CD4-positive, CD25-positive, alpha-beta regulatory T cell (primary cell): ENCODE measurements at regions not wholly inside any gene's neighbourhood (a gene's known extent, or its start where the extent isn't known, plus 50 kb on each side); places are given as distances from the start of the nearest gene placed in this dataset.
"Not testable (repeated sequence)": the region's sequence is repeated elsewhere in the genome, so short reads cannot be mapped to it uniquely, and the experiment has no call there.

Experiments
- ATAC-seq, 2 donors: fragments of 150-1000 bp; cut with Tn5 transposase; one replicate each; pipeline ENCODE4 v1.10.0; 2021; ENCODE audit warnings: low read depth in 2 of 2, moderate number of reproducible peaks in 2 of 2, moderate library complexity in 1 of 2
- DNase-seq, 3 donors: peaks; one replicate each; pipeline versions ENCODE4 v3.0.0 to v3.0.0-alpha.2; 2012 to 2022; ENCODE audit warnings: mixed read lengths in 1 of 3
- H3K27ac ChIP-seq: one replicate; pipeline ENCODE4 v1.7.0; 2013; ENCODE audit warnings: mild to moderate bottlenecking, low read length; ENCODE audit not compliant: insufficient read depth, poor library complexity, severe bottlenecking
- H3K27me3 ChIP-seq: one replicate; pipeline ENCODE4 v1.7.0; 2013; ENCODE audit warnings: low read length; ENCODE audit not compliant: control insufficient read depth, insufficient read depth
- H3K36me3 ChIP-seq: one replicate; pipeline ENCODE4 v1.7.0; 2013; ENCODE audit warnings: mild to moderate bottlenecking, low read length, moderate library complexity; ENCODE audit not compliant: control insufficient read depth, insufficient read depth
- H3K4me1 ChIP-seq: 2 replicates; pipeline ENCODE4 v1.7.0; 2013; ENCODE audit warnings: mild to moderate bottlenecking, low read length; ENCODE audit not compliant: insufficient read depth, control insufficient read depth, poor library complexity, severe bottlenecking
- H3K4me3 ChIP-seq: one replicate; pipeline ENCODE4 v1.7.0; 2013; ENCODE audit warnings: low read depth, mild to moderate bottlenecking, low read length, moderate library complexity
- H3K9me3 ChIP-seq, 2 experiments: 1 replicate in 1 of 2; 2 replicates in 1 of 2; pipeline ENCODE4 v1.7.0; 2013; ENCODE audit warnings: low read length in 2 of 2, mild to moderate bottlenecking in 1 of 2, moderate library complexity in 1 of 2; ENCODE audit not compliant: control insufficient read depth in 2 of 2
- H3K27ac Mint-ChIP-seq, 3 donors: one replicate each; pipeline ENCODE4 v1.8.0; 2020 to 2022; ENCODE audit warnings: mild to moderate bottlenecking in 3 of 3, mixed read lengths in 3 of 3, moderate library complexity in 2 of 3
- H3K27me3 Mint-ChIP-seq: one replicate; pipeline ENCODE4 v1.8.0; 2022; ENCODE audit warnings: mild to moderate bottlenecking, mixed read lengths
- H3K36me3 Mint-ChIP-seq: one replicate; pipeline ENCODE4 v1.8.0; 2020; ENCODE audit warnings: mixed read lengths
- H3K4me1 Mint-ChIP-seq, 4 donors: one replicate each; pipeline ENCODE4 v1.8.0; 2020 to 2022; ENCODE audit warnings: mixed read lengths in 4 of 4, mild to moderate bottlenecking in 1 of 4
- H3K4me3 Mint-ChIP-seq, 4 donors: one replicate each; pipeline ENCODE4 v1.8.0; 2020 to 2022; ENCODE audit warnings: mild to moderate bottlenecking in 4 of 4, mixed read lengths in 4 of 4, moderate library complexity in 3 of 4
- H3K9me3 Mint-ChIP-seq, 7 donors: one replicate each; pipeline ENCODE4 v1.8.0; 2020 to 2022; ENCODE audit warnings: mixed read lengths in 7 of 7, mild to moderate bottlenecking in 3 of 7, moderate library complexity in 2 of 7

DNA sequence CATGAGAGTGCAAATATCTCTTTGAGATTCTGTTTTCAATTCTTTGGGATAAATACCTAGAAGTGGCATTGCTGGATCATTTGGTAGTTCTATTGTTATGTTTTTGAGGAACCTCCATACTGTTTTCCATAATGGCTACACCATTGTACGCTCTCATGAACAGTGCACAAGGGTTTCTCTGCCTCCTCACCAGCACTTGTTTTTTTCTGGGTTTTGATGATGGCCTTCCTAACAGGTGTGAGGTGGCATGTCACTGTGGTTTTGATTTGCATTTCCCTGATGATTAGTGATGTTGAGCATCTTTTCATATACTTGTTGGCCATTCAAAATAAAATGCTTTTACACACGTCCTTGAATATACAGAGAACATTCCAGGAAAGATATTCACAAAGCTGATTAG lies 96.2 kb downstream of the CDRT15L2 start:
- H3K27ac ChIP-seq, H3K36me3 Mint-ChIP-seq, H3K4me3 Mint-ChIP-seq, H3K27ac Mint-ChIP-seq, H3K9me3 Mint-ChIP-seq, H3K4me3 ChIP-seq, H3K4me1 Mint-ChIP-seq, H3K4me1 ChIP-seq, H3K27me3 ChIP-seq, H3K27me3 Mint-ChIP-seq, DNase-seq, H3K36me3 ChIP-seq, H3K9me3 ChIP-seq, ATAC-seq: not testable (repeated sequence)

DNA sequence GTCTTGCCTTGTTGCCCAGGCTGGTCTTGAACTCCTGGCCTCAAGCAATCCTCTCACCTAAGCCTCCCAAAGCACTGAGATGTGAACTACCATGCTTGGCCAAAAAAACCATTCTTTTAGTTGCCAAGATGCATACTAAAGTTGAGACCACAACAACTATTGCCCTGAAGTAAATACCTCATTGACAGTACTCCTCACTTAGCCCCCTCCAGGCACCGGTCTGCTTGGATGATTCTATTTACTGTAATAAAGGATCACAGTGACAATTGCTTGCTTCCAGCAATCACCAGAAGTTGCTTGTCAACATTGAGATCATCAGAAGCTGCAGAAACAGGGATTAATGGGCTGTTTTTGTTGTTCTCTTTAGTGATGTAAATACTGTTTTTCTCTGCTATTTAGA lies 97.1 kb downstream of the CDRT15L2 start:
- ATAC-seq, H3K36me3 ChIP-seq, H3K4me1 ChIP-seq, H3K27ac ChIP-seq, H3K9me3 Mint-ChIP-seq, H3K27me3 ChIP-seq, H3K27ac Mint-ChIP-seq, H3K36me3 Mint-ChIP-seq, DNase-seq, H3K9me3 ChIP-seq, H3K4me3 Mint-ChIP-seq, H3K4me1 Mint-ChIP-seq, H3K4me3 ChIP-seq, H3K27me3 Mint-ChIP-seq: not testable (repeated sequence)

- DNase-seq, H3K36me3 Mint-ChIP-seq, H3K9me3 Mint-ChIP-seq, ATAC-seq, H3K9me3 ChIP-seq, H3K27ac ChIP-seq, H3K27me3 ChIP-seq, H3K4me3 ChIP-seq, H3K27me3 Mint-ChIP-seq, H3K27ac Mint-ChIP-seq, H3K4me3 Mint-ChIP-seq, H3K4me1 ChIP-seq, H3K4me1 Mint-ChIP-seq, H3K36me3 ChIP-seq: not testable (repeated sequence)
Observed at GRCh38 chr17:20677469-20677868, 97.9 kb downstream of the CDRT15L2 start.

GRCh38 chr17:20678424-20678823 lies 98.9 kb downstream of the CDRT15L2 start:
- not testable (repeated sequence) for H3K4me3 Mint-ChIP-seq, H3K36me3 Mint-ChIP-seq, H3K27ac ChIP-seq, H3K4me1 Mint-ChIP-seq, H3K36me3 ChIP-seq, H3K4me1 ChIP-seq, ATAC-seq, H3K9me3 ChIP-seq, DNase-seq, H3K27me3 Mint-ChIP-seq, H3K9me3 Mint-ChIP-seq, H3K4me3 ChIP-seq, H3K27me3 ChIP-seq
- peak overlapping the region in 1 of 3 donors; percentile 2 for H3K27ac Mint-ChIP-seq

- not testable (repeated sequence) for H3K4me3 ChIP-seq, H3K9me3 ChIP-seq, H3K27ac Mint-ChIP-seq, H3K27me3 ChIP-seq, H3K36me3 ChIP-seq, H3K9me3 Mint-ChIP-seq, H3K4me1 Mint-ChIP-seq, H3K27ac ChIP-seq, H3K4me3 Mint-ChIP-seq, H3K36me3 Mint-ChIP-seq, DNase-seq, ATAC-seq, H3K27me3 Mint-ChIP-seq, H3K4me1 ChIP-seq
Observed at GRCh38 chr17:20681746-20682722, 102.5 kb downstream of the CDRT15L2 start.

DNA sequence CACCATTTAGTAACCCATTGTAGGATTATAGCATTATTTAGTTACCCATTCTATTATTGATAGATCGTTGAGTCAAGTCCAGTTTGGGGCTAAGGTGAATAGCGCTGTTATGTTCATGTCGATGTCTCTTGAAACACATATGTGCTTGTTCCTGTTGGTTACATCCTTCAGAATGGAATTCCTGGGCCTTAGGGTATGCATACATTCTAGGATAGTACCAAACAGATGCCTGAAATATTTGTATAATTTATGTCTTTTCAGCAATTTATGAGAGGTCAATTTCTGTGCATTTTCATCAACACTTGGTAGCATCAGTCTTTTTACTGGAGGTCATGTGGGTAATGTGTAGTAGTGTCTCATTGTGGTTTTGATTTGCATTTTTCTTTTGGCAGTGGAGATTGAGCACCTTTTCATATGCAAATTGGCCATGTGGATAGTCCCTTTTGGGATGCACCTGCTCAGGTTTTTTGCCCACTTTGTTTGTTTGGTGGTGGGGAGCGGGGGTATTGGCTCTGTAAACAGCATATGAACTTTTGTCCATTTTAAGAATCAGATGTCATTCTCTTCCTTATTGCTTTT lies 104.2 kb downstream of the CDRT15L2 start:
- H3K4me3 ChIP-seq, H3K27ac ChIP-seq, H3K4me3 Mint-ChIP-seq, ATAC-seq, H3K9me3 Mint-ChIP-seq, DNase-seq, H3K27me3 ChIP-seq, H3K9me3 ChIP-seq, H3K4me1 Mint-ChIP-seq, H3K4me1 ChIP-seq, H3K36me3 Mint-ChIP-seq, H3K27me3 Mint-ChIP-seq, H3K27ac Mint-ChIP-seq, H3K36me3 ChIP-seq: not testable (repeated sequence)

DNA sequence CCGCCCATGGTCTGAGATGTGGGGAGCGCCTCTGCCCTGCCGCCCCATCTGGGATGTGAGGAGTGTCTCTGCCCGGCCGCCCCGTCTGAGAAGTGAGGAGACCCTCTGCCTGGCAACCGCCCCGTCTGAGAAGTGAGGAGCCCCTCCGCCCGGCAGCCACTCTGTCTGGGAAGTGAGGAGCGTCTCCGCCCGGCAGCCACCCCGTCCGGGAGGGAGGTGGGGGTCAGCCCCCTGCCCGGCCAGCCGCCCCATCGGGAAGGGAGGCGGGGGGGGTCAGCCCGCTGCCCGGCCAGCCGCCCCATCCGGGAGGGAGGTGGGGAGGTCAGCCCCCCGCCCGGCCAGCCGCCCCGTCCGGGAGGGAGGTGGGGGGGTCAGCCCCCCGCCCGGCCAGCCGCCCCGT lies 105.5 kb downstream of the CDRT15L2 start:
- H3K4me3 ChIP-seq, H3K4me1 Mint-ChIP-seq, H3K36me3 Mint-ChIP-seq, H3K27me3 Mint-ChIP-seq, H3K27ac ChIP-seq, H3K4me1 ChIP-seq, H3K4me3 Mint-ChIP-seq, H3K27ac Mint-ChIP-seq, H3K9me3 Mint-ChIP-seq, H3K36me3 ChIP-seq, DNase-seq, H3K9me3 ChIP-seq, ATAC-seq, H3K27me3 ChIP-seq: not testable (repeated sequence)

DNA sequence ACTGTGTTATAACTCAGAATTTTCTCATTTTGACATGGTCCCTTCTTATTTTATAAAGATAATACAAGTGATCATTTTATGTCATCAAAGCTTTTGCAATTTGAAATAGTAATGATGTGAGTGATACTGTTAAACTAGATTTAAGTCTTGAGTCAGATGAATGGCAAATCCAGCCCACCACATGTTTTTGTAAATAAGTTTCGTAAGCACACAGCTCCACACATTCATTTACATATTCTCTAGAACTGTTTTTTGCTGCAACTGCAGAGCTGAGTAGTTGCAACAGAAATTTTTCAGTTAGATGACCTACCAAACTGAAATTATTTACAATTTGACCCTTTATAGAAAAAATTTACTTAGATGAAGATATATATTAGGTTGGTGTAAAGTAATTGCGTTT lies 108.1 kb downstream of the CDRT15L2 start:
- not testable (repeated sequence) for H3K9me3 Mint-ChIP-seq, H3K4me3 Mint-ChIP-seq, H3K27ac ChIP-seq, H3K4me1 Mint-ChIP-seq, H3K36me3 Mint-ChIP-seq, H3K27me3 ChIP-seq, H3K36me3 ChIP-seq, H3K9me3 ChIP-seq, DNase-seq, H3K27ac Mint-ChIP-seq, H3K4me1 ChIP-seq, H3K4me3 ChIP-seq, H3K27me3 Mint-ChIP-seq, ATAC-seq
